ENCODE measurements at regions not wholly inside any gene's neighbourhood (a gene's known extent, or its start where the extent isn't known, plus 50 kb on each side); places are given as distances from the start of the nearest gene placed in this dataset.

GRCh38 chr2:53467467-53468180 is 300.0 kb upstream of the CHAC2 start:
- TF ChIP-seq POLR2A (IDR thresholded peaks at IDR 0.05), result no peak
- TF ChIP-seq, protein P1, sequence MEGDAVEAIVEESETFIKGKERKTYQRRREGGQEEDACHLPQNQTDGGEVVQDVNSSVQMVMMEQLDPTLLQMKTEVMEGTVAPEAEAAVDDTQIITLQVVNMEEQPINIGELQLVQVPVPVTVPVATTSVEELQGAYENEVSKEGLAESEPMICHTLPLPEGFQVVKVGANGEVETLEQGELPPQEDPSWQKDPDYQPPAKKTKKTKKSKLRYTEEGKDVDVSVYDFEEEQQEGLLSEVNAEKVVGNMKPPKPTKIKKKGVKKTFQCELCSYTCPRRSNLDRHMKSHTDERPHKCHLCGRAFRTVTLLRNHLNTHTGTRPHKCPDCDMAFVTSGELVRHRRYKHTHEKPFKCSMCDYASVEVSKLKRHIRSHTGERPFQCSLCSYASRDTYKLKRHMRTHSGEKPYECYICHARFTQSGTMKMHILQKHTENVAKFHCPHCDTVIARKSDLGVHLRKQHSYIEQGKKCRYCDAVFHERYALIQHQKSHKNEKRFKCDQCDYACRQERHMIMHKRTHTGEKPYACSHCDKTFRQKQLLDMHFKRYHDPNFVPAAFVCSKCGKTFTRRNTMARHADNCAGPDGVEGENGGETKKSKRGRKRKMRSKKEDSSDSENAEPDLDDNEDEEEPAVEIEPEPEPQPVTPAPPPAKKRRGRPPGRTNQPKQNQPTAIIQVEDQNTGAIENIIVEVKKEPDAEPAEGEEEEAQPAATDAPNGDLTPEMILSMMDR (IDR thresholded peaks at IDR 0.05), result no peak

All from lower leg skin (tissue), 3 donors.